AG04450 (cell line): ENCODE measurements at regions not wholly inside any gene's neighbourhood (a gene's known extent, or its start where the extent isn't known, plus 50 kb on each side); places are given as distances from the start of the nearest gene placed in this dataset.

Experiments used
- CTCF ChIA-PET: fragments of 300-600, 350-600 bp; formaldehyde crosslinking; extraction: SDS; loops from one replicate; lab custom pipeline; 2022; ENCODE audit warnings: antibody characterized with exemption, inconsistent platforms; lab: Charles Lee
- POLR2A ChIA-PET: fragments of 350-600 bp; formaldehyde crosslinking; extraction: SDS; loops from one replicate; lab custom pipeline; 2021; ENCODE audit warnings: antibody characterized with exemption, inconsistent platforms; lab: Yijun Ruan, JAX
- DNase-seq: peaks from one replicate; pipeline ENCODE4 v3.0.0-alpha.2; 2011; ENCODE audit warnings: low read depth, low spot score
- H3K27ac ChIP-seq: one replicate; pipeline ENCODE4 v1.5.1; 2012; ENCODE audit warnings: low read depth, low read length, control low read depth
- H3K27me3 ChIP-seq: one replicate; pipeline ENCODE4 v1.6.0; 2012; ENCODE audit warnings: low read length; ENCODE audit not compliant: control insufficient read depth, insufficient read depth
- H3K4me3 ChIP-seq: 2 replicates; pipeline ENCODE4 v1.5.1; 2011; ENCODE audit warnings: mild to moderate bottlenecking, low read depth, low read length, control low read depth
- H3K9me3 ChIP-seq: 2 replicates; pipeline ENCODE4 v1.5.1; 2012; ENCODE audit warnings: low read length; ENCODE audit not compliant: control insufficient read depth, insufficient read depth
- TF ChIP-seq, protein P1 (sequence below): IDR thresholded peaks from 2 replicates; pipeline ENCODE4 v1.5.1; 2011; ENCODE audit warnings: low read depth, low read length, control low read depth, inconsistent platforms

DNA sequence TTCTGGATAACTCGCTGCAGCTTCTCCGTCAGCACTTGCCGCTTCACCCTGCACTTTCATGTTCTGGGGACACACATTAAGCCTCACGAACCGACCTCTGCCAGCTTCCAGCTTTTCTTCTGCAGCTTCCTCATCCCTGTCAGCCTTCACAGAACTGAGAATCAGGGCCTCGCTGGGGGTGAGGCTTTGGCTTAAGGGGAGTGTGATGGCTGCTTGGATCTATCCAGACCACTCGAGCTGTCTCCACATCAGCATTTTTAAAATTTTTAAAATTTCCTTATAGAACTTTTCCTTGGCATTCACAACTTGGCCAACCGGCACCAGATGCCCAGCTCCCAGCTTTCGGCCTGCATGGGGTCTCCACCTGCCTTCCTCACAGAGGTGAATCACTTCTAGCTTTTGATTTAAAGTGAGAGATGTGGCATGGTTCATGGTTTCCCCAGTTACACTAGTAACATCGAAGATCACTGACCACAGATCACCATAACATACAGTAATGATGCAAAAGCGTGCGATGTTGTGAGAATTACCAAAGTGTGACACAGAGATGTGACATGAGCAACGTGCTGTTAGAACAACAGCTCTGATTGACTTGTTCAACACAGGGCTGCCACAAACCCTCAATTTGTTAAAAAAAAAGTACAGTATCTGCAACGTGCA, 139.1 kb upstream of the C14orf180 start:
- no peak for DNase-seq
- no peak overlapping the region for H3K27ac ChIP-seq
- peaks cover 77% of the 10 kb centered on the region for H3K9me3 ChIP-seq
- ChIA-PET CTCF (no interaction called here), POLR2A (no interaction called here)
- no peak overlapping the region for H3K4me3 ChIP-seq
- TF ChIP-seq, protein P1, sequence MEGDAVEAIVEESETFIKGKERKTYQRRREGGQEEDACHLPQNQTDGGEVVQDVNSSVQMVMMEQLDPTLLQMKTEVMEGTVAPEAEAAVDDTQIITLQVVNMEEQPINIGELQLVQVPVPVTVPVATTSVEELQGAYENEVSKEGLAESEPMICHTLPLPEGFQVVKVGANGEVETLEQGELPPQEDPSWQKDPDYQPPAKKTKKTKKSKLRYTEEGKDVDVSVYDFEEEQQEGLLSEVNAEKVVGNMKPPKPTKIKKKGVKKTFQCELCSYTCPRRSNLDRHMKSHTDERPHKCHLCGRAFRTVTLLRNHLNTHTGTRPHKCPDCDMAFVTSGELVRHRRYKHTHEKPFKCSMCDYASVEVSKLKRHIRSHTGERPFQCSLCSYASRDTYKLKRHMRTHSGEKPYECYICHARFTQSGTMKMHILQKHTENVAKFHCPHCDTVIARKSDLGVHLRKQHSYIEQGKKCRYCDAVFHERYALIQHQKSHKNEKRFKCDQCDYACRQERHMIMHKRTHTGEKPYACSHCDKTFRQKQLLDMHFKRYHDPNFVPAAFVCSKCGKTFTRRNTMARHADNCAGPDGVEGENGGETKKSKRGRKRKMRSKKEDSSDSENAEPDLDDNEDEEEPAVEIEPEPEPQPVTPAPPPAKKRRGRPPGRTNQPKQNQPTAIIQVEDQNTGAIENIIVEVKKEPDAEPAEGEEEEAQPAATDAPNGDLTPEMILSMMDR, result no peak
- H3K27me3 ChIP-seq, result no peaks in the 10 kb centered on the region

DNA sequence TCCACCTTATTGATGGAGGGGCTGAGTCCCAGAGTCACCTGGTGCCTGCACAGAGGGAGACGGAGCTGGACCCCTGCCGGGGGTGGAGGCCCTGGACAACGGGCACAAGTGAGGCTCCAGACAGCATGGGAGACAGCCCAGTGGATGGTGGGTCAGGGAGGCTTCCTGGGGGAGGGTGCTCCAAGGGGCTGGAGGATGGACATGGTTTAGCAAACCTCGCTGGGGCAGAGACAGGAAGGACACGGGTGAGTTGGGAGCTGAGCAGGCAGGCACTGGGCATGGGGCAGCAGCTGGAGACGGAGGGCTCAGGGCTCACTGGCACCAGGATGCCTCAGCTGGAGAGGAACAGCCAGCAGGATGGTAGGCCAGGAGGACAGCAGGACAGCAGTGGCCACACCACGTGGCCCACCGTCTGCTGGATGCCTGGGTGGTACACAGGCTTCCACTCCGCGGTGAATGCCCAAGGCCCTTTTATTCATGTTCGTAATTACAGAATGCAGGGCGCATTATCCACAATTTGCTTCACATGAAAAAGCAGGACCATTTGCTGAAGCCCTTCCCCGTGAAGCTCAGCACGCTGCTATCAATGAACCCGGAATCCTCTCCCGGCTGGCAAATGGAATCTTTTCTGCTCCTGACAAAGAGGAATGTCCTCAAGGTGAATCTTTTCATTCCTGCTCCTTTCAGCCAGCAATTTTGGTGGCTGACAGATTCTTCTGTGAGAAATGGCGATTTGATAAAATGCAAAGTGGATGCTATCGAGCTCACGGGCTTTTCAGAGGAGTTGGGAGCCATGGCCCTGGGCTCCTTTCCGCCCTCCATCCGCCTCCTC, 138.1 kb upstream of the C14orf180 start:
- DNase-seq, result no peak

DNA sequence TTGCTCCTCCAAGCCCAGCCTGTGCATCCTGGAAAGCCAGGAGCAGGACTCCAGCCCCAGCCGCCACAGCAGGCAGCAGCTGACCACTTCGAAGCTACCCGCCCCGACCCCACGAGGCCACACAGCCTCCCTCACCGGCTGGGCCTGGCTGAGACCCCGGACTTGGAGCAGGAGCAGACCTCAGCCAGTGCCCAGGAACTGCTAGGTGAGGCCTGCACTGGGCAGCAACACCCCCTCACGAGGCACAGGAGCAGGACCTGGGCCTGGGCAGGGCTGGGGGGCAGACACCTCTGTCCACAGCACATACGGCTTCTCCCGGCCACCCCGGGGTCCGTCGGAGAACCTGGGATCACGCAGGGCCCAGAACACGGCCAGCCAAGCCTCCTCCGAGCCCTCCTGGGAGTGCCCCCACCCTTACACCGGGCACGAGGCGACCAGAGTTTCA, 137.4 kb upstream of the C14orf180 start:
- Histone ChIP-seq H3K9me3 (peaks cover 72% of the 10 kb centered on the region), H3K27ac (no peak overlapping the region), H3K27me3 (no peaks in the 10 kb centered on the region), H3K4me3 (no peak overlapping the region)
- DNase-seq, result no peak
- ChIA-PET POLR2A (no interaction called here), CTCF (no interaction called here)
- TF ChIP-seq, protein P1, result no peak

More for the DNA sequence above, 138.1 kb upstream of the C14orf180 start:
- TF ChIP-seq, protein P1, result no peak
- H3K27ac ChIP-seq, result no peak overlapping the region
- no peak overlapping the region for H3K4me3 ChIP-seq
- ChIA-PET POLR2A (no interaction called here), CTCF (no interaction called here)
- H3K9me3 ChIP-seq, result peaks cover 76% of the 10 kb centered on the region
- H3K27me3 ChIP-seq, result no peaks in the 10 kb centered on the region

DNA sequence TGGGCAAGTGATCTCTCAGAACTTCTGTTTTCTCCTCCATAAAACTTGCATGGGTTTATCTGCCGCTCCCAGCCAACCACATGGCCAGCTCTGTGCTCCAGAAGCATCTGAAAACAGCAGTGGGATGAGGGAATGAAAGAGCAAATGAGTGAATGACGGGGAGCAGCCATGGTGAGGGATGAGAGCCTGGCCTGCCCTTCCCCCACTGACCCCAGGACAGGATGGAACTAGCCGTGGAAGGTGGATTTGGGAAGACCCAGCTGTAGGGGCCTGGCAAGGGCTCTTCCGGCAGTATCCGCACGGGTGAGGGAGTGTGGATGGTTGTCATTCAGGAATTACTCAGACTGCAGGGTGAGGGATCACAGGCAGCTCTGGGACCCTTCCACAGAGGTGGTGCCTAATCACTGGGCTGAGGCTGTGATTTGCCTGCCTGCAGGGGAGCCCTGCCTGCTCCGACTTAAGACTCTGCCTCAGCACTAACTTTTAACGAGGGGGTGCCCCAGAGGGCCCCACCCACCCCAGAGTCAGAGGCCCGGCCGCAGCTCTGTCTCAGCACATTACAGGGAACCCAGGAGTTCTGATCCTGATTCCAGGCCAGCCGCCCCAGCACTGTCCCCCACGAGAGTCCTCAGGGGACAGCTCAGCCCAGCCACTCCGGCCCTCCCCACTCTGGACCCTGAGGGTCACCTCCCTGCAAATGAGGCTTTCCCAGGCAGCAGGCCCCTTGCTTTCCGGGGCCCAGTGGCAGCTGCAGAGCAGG, 136.8 kb upstream of the C14orf180 start:
- Histone ChIP-seq H3K9me3 (peaks cover 67% of the 10 kb centered on the region), H3K27ac (no peak overlapping the region), H3K4me3 (no peak overlapping the region), H3K27me3 (no peaks in the 10 kb centered on the region)
- POLR2A ChIA-PET, result no interaction called here
- TF ChIP-seq, protein P1, result no peak
- DNase-seq, result no peak
- CTCF ChIA-PET, result no interaction called here
